ENCODE measurements at regions not wholly inside any gene's neighbourhood (a gene's known extent, or its start where the extent isn't known, plus 50 kb on each side); places are given as distances from the start of the nearest gene placed in this dataset.

DNA sequence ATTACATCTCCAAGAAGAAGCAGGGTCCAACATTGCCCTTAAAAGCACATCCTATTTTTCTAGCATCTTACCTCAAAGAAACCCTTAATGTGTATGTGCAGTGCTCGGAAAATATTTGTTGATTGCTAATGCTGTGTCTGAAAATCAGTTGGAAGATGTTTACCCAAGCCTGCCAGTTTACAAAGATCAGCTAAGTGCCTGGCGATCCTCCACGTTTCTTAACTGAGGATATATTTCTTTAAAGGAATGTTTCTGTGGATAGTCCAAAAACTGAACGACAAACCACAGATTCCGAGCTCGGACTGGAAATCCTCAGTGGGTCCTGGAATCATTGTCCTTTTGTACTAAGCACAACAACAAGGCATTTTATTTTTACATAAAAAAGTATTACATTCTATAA, 595.7 kb upstream of the ARID1B start:
- no peak overlapping the region for H3K4me3 Mint-ChIP-seq (ENCODE audit: low read depth, unreplicated experiment)
- intact Hi-C loops (cut with micrococcal nuclease; ENCODE audit: unreplicated experiment) = no loop called here
- no peaks in the 10 kb centered on the region for H3K36me3 Mint-ChIP-seq (ENCODE audit: insufficient read depth, unreplicated experiment)
- no peak overlapping the region for H3K27ac Mint-ChIP-seq (ENCODE audit: unreplicated experiment)
- H3K4me1 Mint-ChIP-seq (ENCODE audit: low read depth, unreplicated experiment) = no peaks in the 10 kb centered on the region
- BruUV-seq (replicated peaks) = no TSS peak
- no peaks in the 10 kb centered on the region for H3K9me3 Mint-ChIP-seq (ENCODE audit: low read depth, unreplicated experiment)
- no peak for DNase-seq
- no peaks in the 10 kb centered on the region for H3K27me3 Mint-ChIP-seq (ENCODE audit: unreplicated experiment)
- TF ChIP-seq, protein P1, sequence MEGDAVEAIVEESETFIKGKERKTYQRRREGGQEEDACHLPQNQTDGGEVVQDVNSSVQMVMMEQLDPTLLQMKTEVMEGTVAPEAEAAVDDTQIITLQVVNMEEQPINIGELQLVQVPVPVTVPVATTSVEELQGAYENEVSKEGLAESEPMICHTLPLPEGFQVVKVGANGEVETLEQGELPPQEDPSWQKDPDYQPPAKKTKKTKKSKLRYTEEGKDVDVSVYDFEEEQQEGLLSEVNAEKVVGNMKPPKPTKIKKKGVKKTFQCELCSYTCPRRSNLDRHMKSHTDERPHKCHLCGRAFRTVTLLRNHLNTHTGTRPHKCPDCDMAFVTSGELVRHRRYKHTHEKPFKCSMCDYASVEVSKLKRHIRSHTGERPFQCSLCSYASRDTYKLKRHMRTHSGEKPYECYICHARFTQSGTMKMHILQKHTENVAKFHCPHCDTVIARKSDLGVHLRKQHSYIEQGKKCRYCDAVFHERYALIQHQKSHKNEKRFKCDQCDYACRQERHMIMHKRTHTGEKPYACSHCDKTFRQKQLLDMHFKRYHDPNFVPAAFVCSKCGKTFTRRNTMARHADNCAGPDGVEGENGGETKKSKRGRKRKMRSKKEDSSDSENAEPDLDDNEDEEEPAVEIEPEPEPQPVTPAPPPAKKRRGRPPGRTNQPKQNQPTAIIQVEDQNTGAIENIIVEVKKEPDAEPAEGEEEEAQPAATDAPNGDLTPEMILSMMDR (IDR thresholded peaks at IDR 0.05; ENCODE audit: unreplicated experiment) = no peak
- CTCF ChIA-PET = no interaction called here

- intact Hi-C loops (cut with micrococcal nuclease; ENCODE audit: unreplicated experiment) = no loop called here
- peak; percentile 9 for DNase-seq
Measured at GRCh38 chr6:156175971-156176421, 601.2 kb upstream of the ARID1B start.

DNA sequence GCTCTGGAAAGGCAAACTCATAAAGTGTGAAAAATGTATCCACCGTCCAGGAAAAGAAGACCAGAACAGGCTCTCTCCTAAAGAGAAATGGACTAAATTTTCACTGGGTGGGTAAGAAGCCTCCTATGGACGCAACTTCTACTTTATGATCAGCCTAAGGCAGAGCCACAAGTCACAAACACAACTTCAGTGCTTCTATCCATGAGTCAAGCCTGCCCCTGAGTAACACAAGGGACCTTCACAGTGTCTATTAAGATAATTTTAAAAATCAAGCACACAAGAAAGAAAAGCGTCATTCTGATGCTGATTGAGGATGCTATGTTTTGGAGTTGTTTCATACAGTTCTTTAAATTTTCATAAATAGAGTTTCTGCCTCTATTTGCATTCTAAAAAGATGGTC, 601.7 kb upstream of the ARID1B start:
- intact Hi-C loops (cut with micrococcal nuclease; ENCODE audit: unreplicated experiment) = no loop called here
- no peaks in the 10 kb centered on the region for H3K9me3 Mint-ChIP-seq (ENCODE audit: low read depth, unreplicated experiment)

More at GRCh38 chr6:156175971-156176421, 601.2 kb upstream of the ARID1B start:
- Mint-ChIP-seq H3K27ac (ENCODE audit: unreplicated experiment) (no peak overlapping the region), H3K4me3 (ENCODE audit: low read depth, unreplicated experiment) (no peak overlapping the region), H3K4me1 (ENCODE audit: low read depth, unreplicated experiment) (no peaks in the 10 kb centered on the region), H3K27me3 (ENCODE audit: unreplicated experiment) (no peaks in the 10 kb centered on the region), H3K36me3 (ENCODE audit: insufficient read depth, unreplicated experiment) (no peaks in the 10 kb centered on the region), H3K9me3 (ENCODE audit: low read depth, unreplicated experiment) (no peaks in the 10 kb centered on the region)
- no TSS peak for BruUV-seq (replicated peaks)
- TF ChIP-seq, protein P1 (IDR thresholded peaks at IDR 0.05; ENCODE audit: unreplicated experiment) = no peak
- CTCF ChIA-PET = no interaction called here

DNA sequence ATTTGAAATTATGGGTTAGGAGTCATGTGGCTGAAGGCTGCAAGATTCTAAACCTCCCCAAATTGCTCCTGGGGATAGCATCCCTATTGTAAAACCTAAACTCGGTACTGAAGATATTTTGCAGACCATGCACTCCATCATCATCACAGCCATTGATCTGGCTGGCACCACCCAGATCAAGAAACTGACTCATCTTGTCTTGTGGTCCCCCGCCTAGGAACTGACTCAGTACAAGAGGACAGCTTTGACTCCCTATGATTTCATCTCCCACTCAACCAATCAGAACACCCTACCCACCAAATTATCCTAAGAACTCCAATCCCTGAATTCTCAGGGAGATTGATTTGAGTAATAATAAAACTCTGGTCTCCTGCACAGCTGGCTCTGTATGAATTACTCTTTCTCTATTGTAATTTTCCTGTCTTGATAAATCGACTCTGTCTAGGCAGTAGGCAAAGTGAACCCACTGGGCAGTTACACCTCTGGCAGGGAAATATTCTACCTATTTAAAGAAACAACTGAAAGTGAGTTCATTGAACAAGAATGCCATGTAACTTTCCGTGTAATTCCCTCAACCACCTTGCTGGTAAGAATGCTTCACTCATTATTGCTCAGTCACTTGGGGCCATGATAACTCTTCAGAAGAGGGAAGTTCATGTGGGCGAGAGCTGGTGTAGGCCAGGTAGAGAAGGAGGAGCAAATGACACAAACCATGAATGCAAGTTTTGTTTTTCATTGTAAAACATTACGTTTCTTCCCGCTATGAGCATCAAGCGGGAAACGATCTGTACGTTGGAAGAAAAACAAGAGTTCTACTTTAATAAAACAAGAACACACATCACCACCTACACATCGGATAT, 602.9 kb upstream of the ARID1B start:
- Mint-ChIP-seq H3K36me3 (ENCODE audit: insufficient read depth, unreplicated experiment) (no peaks in the 10 kb centered on the region), H3K27ac (ENCODE audit: unreplicated experiment) (no peak overlapping the region), H3K27me3 (ENCODE audit: unreplicated experiment) (no peaks in the 10 kb centered on the region), H3K4me1 (ENCODE audit: low read depth, unreplicated experiment) (no peaks in the 10 kb centered on the region), H3K4me3 (ENCODE audit: low read depth, unreplicated experiment) (no peak overlapping the region), H3K9me3 (ENCODE audit: low read depth, unreplicated experiment) (no peaks in the 10 kb centered on the region)
- CTCF ChIA-PET = no interaction called here
- BruUV-seq (replicated peaks) = no TSS peak
- intact Hi-C loops (cut with micrococcal nuclease; ENCODE audit: unreplicated experiment) = no loop called here
- TF ChIP-seq, protein P1 (IDR thresholded peaks at IDR 0.05; ENCODE audit: unreplicated experiment) = no peak
- DNase-seq = no peak

More for the DNA sequence above, 601.7 kb upstream of the ARID1B start:
- CTCF ChIA-PET = no interaction called here
- DNase-seq = no peak
- no TSS peak for BruUV-seq (replicated peaks)
- no peaks in the 10 kb centered on the region for H3K4me1 Mint-ChIP-seq (ENCODE audit: low read depth, unreplicated experiment)
- H3K4me3 Mint-ChIP-seq (ENCODE audit: low read depth, unreplicated experiment) = no peak overlapping the region
- H3K27ac Mint-ChIP-seq (ENCODE audit: unreplicated experiment) = no peak overlapping the region
- no peaks in the 10 kb centered on the region for H3K27me3 Mint-ChIP-seq (ENCODE audit: unreplicated experiment)
- TF ChIP-seq, protein P1 (IDR thresholded peaks at IDR 0.05; ENCODE audit: unreplicated experiment) = no peak
- no peaks in the 10 kb centered on the region for H3K36me3 Mint-ChIP-seq (ENCODE audit: insufficient read depth, unreplicated experiment)
